ENCODE measurements at regions not wholly inside any gene's neighbourhood (a gene's known extent, or its start where the extent isn't known, plus 50 kb on each side); places are given as distances from the start of the nearest gene placed in this dataset.
"Not testable (repeated sequence)": the region's sequence is repeated elsewhere in the genome, so short reads cannot be mapped to it uniquely, and the experiment has no call there.

DNA sequence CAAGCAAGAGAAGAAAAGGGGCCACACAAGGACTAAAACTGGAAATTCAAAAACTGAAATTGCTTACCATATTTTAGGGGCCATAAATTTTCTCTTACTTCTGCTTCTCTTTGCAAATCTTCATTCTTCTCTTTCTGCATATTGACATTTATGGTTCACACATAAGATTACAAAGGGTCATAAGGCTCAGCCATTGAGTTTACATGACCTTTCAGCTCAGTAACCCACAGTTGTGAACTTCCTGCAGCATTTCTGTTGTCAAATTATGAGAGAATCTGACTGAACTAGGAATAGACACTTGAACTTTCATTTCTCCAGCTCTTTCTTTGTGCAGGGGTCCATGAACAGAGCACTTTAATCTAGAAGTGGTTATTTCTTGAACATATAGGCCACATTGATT, 434.8 kb upstream of the CT83 start:
- ATAC-seq (peak; percentile 90), DNase-seq (no peak)
- intact Hi-C loops (cut with DNase I, micrococcal nuclease) = no loop called here

DNA sequence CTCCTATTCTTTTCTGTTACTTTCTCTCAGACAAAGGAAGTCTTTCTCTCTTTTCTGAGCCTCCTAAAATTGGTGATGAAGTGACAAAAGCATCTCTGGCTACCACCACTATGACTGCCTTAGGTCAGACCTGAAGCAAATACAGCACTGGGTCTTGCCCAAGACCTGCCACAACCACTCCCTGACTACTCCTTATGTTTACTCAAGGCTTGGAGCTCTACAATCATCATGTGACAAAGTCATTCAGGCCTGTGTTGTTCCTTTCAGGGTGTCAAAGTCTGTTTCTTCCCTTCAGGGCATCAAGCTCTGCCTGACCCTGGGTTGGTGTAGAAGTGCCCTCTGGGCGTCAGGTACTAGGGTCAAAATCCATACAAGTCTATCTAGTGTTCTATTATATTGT, 419.2 kb upstream of the CT83 start:
- no peak for DNase-seq
- intact Hi-C loops (cut with DNase I, micrococcal nuclease) = no loop called here
- ATAC-seq = peak; percentile 99

- ATAC-seq = no peak
- DNase-seq = no peak
- intact Hi-C loops (cut with DNase I, micrococcal nuclease) = no loop called here
These were observed 410.9 kb upstream of the CT83 start for GRCh38 chrX:116873671-116874070.

- DNase-seq (no peak), ATAC-seq (no peak)
- intact Hi-C loops (cut with DNase I, micrococcal nuclease) = no loop called here
These were observed 410.2 kb upstream of the CT83 start for GRCh38 chrX:116872931-116873330.

DNA sequence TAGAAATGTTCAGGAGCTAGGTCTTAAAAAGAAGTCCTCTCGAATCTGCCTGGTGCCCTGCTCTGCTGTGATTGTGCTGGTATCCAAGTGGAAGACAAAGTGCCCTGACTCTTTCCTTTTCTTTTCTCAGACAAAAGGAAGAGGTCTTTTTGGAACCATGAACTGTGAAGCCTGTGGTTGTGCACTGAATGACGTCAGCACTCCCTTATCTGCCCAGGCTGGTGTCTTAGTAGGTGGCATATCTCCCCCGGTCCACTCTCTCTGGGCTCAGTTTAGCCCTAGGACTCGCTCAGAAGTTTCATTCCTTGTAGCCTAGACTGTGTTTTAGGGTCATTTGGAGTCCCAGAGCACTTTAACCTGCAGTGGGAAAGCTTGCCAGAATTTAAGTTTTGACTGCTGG, 400.3 kb upstream of the CT83 start:
- DNase-seq = no peak
- intact Hi-C loops (cut with DNase I, micrococcal nuclease) = no loop called here
- ATAC-seq = no peak

DNA sequence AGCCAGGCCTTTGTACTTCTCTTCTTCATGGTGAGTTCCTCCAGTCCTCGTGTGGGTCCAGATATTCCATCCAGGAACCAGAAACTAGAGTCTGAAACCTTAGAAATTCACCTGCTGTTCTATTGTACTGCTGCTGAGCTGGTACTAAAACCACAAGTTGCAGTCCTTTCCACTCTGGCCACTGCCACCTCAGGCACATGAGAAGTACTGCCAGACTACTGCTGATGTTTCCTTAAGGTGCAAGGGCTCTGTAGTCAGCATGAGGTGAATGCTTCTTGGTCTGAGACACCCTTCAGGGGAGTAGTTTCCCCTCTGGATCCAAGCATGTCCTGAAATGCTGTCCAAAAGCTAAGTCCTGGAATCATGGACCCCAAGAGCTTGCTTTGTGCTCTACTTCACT, 399.6 kb upstream of the CT83 start:
- intact Hi-C loops (cut with DNase I, micrococcal nuclease) = no loop called here
- ATAC-seq (no peak), DNase-seq (no peak)

GRCh38 chrX:116841290-116841689, 378.5 kb upstream of the CT83 start:
- DNase-seq (no peak), ATAC-seq (no peak)
- intact Hi-C loops (cut with DNase I, micrococcal nuclease) = no loop called here

DNA sequence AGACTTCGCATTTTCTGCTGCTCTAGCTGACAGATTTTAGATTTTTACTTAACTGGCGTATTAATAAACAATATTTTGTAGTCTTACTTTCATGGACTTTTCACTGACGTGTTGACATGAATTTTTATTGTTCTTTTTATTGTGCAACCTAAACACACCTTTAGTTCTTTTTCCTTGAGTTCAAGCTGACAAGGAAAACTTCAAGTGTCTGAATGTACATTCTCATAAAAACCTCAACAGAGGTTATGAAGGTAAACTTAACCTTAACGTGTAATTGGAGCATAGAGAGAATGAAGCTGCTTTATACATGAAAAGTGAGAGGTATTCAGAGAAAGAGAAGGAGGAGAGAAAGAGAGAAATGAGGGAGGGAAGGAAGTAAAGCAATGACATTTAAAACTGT, 364.3 kb upstream of the CT83 start:
- ATAC-seq (peak; percentile 80), DNase-seq (no peak)
- intact Hi-C loops (cut with DNase I, micrococcal nuclease) = no loop called here

DNA sequence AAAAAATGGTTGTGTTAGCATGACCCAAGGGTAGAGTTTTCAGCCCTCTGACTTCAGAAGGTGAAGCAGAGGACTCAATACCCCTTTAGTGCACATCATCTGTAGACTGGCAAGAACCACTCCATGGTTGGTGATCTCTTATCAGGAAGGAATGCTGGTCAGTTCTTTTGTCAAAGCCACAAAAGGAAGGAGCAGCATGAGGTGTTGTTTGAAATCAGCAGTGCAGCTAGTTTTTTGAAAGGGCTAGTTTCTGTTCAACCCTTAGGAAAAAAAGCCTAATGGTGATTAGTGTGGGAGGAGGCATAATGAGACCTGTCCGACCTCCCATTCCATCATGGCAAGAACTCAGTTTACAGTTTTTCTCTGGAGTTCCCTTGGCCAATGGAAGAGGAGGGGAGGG, 362.0 kb upstream of the CT83 start:
- intact Hi-C loops (cut with DNase I, micrococcal nuclease) = no loop called here
- ATAC-seq = no peak
- DNase-seq = no peak

- peak; percentile 84 for ATAC-seq
- intact Hi-C loops (cut with DNase I, micrococcal nuclease) = no loop called here
- DNase-seq = no peak
These were observed 360.9 kb upstream of the CT83 start for GRCh38 chrX:116823677-116824076.

DNA sequence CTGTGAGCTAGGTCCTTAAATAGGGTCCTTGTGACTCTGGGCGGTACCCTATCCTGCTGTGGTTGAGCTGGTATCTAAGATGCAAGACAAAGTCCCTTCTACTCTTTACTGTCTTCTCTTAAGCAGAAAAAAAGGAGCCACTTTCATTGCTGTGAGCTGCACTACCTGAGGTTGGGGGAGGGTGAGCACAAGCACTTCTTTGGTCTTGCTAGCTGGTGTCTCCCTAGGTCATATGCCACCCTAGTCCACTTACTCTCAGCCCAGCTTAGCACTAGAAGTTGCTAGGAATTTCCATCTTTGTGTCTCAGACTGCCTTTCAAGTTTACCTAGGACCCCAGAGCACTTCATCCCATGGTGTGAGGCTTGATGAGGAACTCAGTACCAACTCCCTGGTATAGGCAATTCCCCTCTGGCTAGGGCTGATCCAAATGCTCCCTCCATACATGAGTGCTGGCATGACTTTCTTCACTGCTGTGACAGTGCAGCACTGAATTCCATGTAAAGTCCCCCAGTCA, 343.6 kb upstream of the CT83 start:
- intact Hi-C loops (cut with DNase I, micrococcal nuclease) = no loop called here
- ATAC-seq = no peak
- DNase-seq = no peak

DNA sequence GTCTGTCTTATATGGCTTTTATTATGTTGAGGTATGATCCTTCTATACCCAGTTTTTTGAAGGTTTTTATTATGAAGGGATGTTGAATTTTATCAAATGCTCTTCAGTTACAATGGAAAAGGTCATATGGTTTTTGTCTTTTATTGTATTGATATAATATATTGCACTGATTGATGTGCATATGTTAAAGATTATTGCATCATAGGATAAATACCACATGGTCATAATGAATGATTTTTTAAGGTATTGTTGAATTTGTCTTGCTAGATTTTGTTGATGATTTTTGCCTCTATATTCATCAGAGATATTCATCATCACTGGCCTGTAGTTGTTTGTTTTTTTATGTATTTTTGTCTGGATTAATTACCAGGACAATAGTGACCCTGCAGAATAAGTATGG, 339.2 kb upstream of the CT83 start:
- DNase-seq = no peak
- intact Hi-C loops (cut with DNase I, micrococcal nuclease) = no loop called here
- no peak for ATAC-seq

GRCh38 chrX:116781926-116782325, 319.1 kb upstream of the CT83 start:
- ATAC-seq (no peak), DNase-seq (no peak)
- intact Hi-C loops (cut with DNase I, micrococcal nuclease) = no loop called here

DNA sequence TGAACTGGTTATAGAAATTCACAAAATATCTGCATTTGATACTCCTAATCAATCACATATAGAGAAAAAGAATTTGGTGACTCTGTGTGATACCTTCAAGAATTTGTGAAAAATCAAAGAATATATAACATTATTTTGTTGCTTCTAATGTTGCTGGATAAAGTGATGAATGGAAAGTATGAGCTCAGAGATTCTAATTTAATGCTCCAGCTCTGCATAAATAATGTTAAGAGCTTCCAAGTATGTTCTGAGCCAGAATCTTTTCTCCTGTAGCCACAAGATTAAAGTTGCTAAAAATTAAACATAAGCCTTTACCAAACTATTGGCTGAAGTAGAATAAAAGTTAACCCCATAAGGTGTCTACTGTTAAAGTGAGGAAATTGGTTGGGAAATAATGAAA, 294.7 kb upstream of the CT83 start:
- no peak for DNase-seq
- intact Hi-C loops (cut with DNase I, micrococcal nuclease) = no loop called here
- no peak for ATAC-seq

DNA sequence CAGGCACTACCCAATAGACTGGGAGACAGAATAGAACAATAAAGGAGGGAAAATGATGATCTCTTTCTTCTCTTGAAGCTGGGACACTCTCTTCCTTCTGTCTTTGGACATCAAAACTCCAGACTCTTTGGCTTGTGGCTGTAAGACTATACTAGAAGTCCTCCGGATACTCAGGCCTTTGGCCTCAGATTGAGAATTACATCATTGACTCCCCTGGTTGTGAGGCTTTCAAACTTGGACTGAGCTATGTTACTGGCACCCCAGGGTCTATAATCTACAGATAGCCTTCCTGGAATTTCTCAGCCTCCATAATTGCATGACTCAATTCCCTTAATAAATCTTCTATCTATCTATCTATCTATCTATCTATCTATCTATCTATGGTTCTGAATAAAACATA, 294.2 kb upstream of the CT83 start:
- no peak for DNase-seq
- intact Hi-C loops (cut with DNase I, micrococcal nuclease) = no loop called here
- no peak for ATAC-seq

DNA sequence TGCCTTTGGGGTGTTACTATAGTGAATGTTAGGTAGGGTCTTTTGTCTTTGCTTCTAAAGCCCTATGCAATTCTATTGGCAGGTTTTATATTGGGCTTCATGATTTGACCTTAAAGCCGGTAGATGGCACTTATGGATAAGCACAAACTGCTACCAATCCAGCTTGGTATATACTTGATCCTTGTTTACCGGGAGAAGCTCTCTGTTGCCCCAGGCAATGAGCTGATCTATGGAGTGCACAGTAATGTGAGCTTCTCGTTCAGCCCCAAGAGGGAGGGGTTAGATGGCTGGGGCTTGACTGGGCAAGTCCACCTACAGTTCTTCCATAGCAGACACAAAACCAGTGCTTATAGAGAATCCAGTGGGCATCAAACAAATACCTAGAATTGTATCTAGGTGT, 287.2 kb upstream of the CT83 start:
- DNase-seq (no peak), ATAC-seq (no peak)
- intact Hi-C loops (cut with DNase I, micrococcal nuclease) = no loop called here

GRCh38 chrX:116732214-116732613, 269.4 kb upstream of the CT83 start:
- intact Hi-C loops (cut with DNase I, micrococcal nuclease) = no loop called here
- ATAC-seq (no peak), DNase-seq (no peak)

- DNase-seq = no peak
- ATAC-seq = no peak
- intact Hi-C loops (cut with DNase I, micrococcal nuclease) = no loop called here
These were observed 264.0 kb upstream of the CT83 start for GRCh38 chrX:116726806-116727205.

- DNase-seq = no peak
- intact Hi-C loops (cut with DNase I, micrococcal nuclease) = no loop called here
These were observed 231.3 kb upstream of the CT83 start for GRCh38 chrX:116694046-116694445.

DNA sequence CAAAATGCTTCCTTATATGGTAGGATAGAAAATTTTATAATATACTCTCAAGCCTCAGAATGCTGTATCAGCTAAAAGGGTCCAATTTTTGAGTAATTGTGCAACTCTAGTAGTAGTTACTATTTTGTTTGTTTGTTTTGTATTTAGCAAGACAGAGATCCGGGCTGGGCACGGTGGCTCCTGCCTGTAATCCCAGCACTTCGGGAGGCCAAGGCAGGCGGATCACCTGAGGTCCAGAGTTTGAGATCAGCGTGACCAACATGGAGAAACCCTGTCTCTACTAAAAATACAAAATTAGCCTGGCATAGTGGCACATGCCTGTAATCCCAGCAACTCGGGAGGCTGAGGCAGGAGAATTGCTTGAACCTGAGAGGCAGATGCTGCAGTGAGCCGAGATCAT, 216.8 kb upstream of the CT83 start:
- ATAC-seq = not testable (repeated sequence)

More at GRCh38 chrX:116694046-116694445, 231.3 kb upstream of the CT83 start:
- no peak for ATAC-seq

GRCh38 chrX:116667346-116668134, 204.8 kb upstream of the CT83 start:
- DNase-seq = no peak

More for the DNA sequence above, 216.8 kb upstream of the CT83 start:
- DNase-seq; intact Hi-C loops (cut with DNase I, micrococcal nuclease): not testable (repeated sequence)

More at GRCh38 chrX:116667346-116668134, 204.8 kb upstream of the CT83 start:
- intact Hi-C loops (cut with DNase I, micrococcal nuclease) = no loop called here
- no peak for ATAC-seq

Data from left colon (tissue), 2 donors.